ENCODE measurements at regions not wholly inside any gene's neighbourhood (a gene's known extent, or its start where the extent isn't known, plus 50 kb on each side); places are given as distances from the start of the nearest gene placed in this dataset.

DNA sequence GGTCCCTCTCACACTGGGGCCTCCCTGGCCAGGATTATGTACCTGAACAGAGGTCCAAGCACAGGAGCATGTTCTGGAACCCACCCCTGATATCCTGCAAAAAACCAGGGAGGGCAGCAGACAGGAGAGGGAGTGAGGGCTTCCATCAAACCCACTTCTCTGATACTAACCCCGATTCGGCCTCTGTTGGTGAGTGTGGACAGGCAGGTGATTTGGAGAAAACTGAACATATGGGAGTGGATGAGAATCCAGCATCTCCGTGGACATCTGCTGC, 215.3 kb downstream of the MATN1 start:
- TF ChIP-seq, protein P1, sequence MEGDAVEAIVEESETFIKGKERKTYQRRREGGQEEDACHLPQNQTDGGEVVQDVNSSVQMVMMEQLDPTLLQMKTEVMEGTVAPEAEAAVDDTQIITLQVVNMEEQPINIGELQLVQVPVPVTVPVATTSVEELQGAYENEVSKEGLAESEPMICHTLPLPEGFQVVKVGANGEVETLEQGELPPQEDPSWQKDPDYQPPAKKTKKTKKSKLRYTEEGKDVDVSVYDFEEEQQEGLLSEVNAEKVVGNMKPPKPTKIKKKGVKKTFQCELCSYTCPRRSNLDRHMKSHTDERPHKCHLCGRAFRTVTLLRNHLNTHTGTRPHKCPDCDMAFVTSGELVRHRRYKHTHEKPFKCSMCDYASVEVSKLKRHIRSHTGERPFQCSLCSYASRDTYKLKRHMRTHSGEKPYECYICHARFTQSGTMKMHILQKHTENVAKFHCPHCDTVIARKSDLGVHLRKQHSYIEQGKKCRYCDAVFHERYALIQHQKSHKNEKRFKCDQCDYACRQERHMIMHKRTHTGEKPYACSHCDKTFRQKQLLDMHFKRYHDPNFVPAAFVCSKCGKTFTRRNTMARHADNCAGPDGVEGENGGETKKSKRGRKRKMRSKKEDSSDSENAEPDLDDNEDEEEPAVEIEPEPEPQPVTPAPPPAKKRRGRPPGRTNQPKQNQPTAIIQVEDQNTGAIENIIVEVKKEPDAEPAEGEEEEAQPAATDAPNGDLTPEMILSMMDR (IDR thresholded peaks at IDR 0.05; ENCODE audit: low read depth, low read length, poor library complexity, severe bottlenecking): no peak
- no peak for TF ChIP-seq EZH2phosphoT487 (IDR thresholded peaks at IDR 0.05; ENCODE audit: borderline replicate concordance, low read length)
